Transverse colon (tissue), 4 donors: ENCODE measurements at regions not wholly inside any gene's neighbourhood (a gene's known extent, or its start where the extent isn't known, plus 50 kb on each side); places are given as distances from the start of the nearest gene placed in this dataset.

Experiments used
- DNase-seq: peaks from one replicate; pipeline ENCODE4 v3.0.0-alpha.2; 2019
- H3K27ac ChIP-seq, 4 donors: fragments of 200-600 bp; sonication (generic); 2 replicates each; pipeline ENCODE4 v1.5.1; 2016 to 2018; ENCODE audit warnings: inconsistent platforms in 4 of 4
- H3K27me3 ChIP-seq: fragments of 200-600 bp; sonication (generic); 2 replicates; pipeline ENCODE4 v1.5.1; 2017; ENCODE audit warnings: inconsistent platforms
- H3K36me3 ChIP-seq, 4 donors: fragments of 200-600 bp; sonication (generic); 2 replicates each; pipeline ENCODE4 v1.5.1; 2017 to 2019; ENCODE audit warnings: inconsistent platforms in 4 of 4
- H3K4me1 ChIP-seq, 4 donors: fragments of 200-600 bp; sonication (generic); 2 replicates each; pipeline ENCODE4 v1.5.1; 2017 to 2020; ENCODE audit warnings: inconsistent platforms in 4 of 4
- H3K4me3 ChIP-seq, 4 donors: fragments of 200-600 bp; sonication (generic); 1 replicate in 1 of 4; 2 replicates in 3 of 4; pipeline versions ENCODE4 v1.5.1 to v1.6.1; 2017 to 2019; ENCODE audit warnings: inconsistent platforms in 4 of 4
- H3K9me3 ChIP-seq, 2 donors: fragments of 200-600 bp; sonication (generic); 2 replicates each; pipeline ENCODE4 v1.5.1; 2017 to 2019; ENCODE audit warnings: inconsistent platforms in 2 of 2
- CTCF ChIP-seq, 5 experiments: fragments of 200-600 bp in 3 of 5; fragments of 450-650 bp in 2 of 5; sonication (generic) in 3 of 5; IDR thresholded peaks; 1 replicate in 2 of 5; 2 replicates in 3 of 5; pipeline ENCODE4 v1.5.1; 2016 to 2017; ENCODE audit warnings: antibody characterized with exemption in 5 of 5, inconsistent platforms in 3 of 5, mild to moderate bottlenecking in 2 of 5, moderate library complexity in 1 of 5
- EP300 ChIP-seq: sonication (generic); formaldehyde crosslinking; IDR thresholded peaks from one replicate; pipeline ENCODE4 v1.6.1; 2017; ENCODE audit warnings: antibody characterized with exemption, low read depth
- POLR2A ChIP-seq: fragments of 450-650 bp; IDR thresholded peaks from one replicate; pipeline ENCODE4 v1.6.1; 2016; ENCODE audit warnings: antibody characterized with exemption, mild to moderate bottlenecking, moderate library complexity
- POLR2AphosphoS5 ChIP-seq, 3 donors: sonication (generic); formaldehyde crosslinking; IDR thresholded peaks; one replicate each; pipeline ENCODE4 v1.6.1; 2016; ENCODE audit warnings: antibody characterized with exemption in 3 of 3
- WGBS, 2 donors: methylation state at CpG; one replicate each; pipeline ENCODE4 v1.1.5; 2018; ENCODE audit warnings: low coverage in 1 of 2; 5-methylcytosine and 5-hydroxymethylcytosine counted together
- in situ Hi-C, 4 donors: fragments of 200-750 bp; cut with MboI; loops; one replicate each; pipeline versions ENCODE4 v1.15.0 to v1.15.1; 2017; ENCODE audit warnings: low sequenced_read_pairs in 3 of 4, low pct_ligation_motif_present in 1 of 4, low pct_unique_long_range_greater_than_20kb in 1 of 4
- intact Hi-C: fragments of 100-400 bp; cut with DNase I; formaldehyde crosslinking; loops from one replicate; pipeline ENCODE4 v1.15.1; 2023; ENCODE audit warnings: low total_unique reads

GRCh38 chr18:64332835-64333234, 183.9 kb upstream of the LINC00305 start:
- no peak overlapping the region for H3K27ac ChIP-seq

GRCh38 chr18:64331419-64331818, 182.5 kb upstream of the LINC00305 start:
- intact Hi-C loops: no loop called here
- no peak overlapping the region for H3K4me3 ChIP-seq
- no peaks in the 10 kb centered on the region for H3K36me3 ChIP-seq
- TF ChIP-seq CTCF (IDR thresholded peaks at IDR 0.05): no peak
- TF ChIP-seq POLR2A: no peak
- no peak for TF ChIP-seq EP300
- no peak for TF ChIP-seq POLR2AphosphoS5 (IDR thresholded peaks at IDR 0.05)
- no peak for DNase-seq
- no peaks in the 10 kb centered on the region for H3K4me1 ChIP-seq
- no peak overlapping the region for H3K27ac ChIP-seq
- in situ Hi-C loops: no loop called here
- no peaks in the 10 kb centered on the region for H3K9me3 ChIP-seq
- WGBS, 2 donors: 80 to 88% methylated on average over 1 of the region's 1 CpG
- no peaks in the 10 kb centered on the region for H3K27me3 ChIP-seq

More at GRCh38 chr18:64332835-64333234, 183.9 kb upstream of the LINC00305 start:
- TF ChIP-seq POLR2AphosphoS5 (IDR thresholded peaks at IDR 0.05) (no peak), CTCF (IDR thresholded peaks at IDR 0.05) (no peak), EP300 (no peak), POLR2A (no peak)
- Histone ChIP-seq H3K4me1 (no peaks in the 10 kb centered on the region), H3K9me3 (no peaks in the 10 kb centered on the region), H3K27me3 (no peaks in the 10 kb centered on the region), H3K36me3 (no peaks in the 10 kb centered on the region), H3K4me3 (no peak overlapping the region)
- 61 to 65% methylated on average over 4 to 6 of the region's 6 CpGs for WGBS, 2 donors
- DNase-seq: no peak
- intact Hi-C loops: no loop called here
- in situ Hi-C loops: no loop called here

GRCh38 chr18:64330931-64331330, 182.0 kb upstream of the LINC00305 start:
- Histone ChIP-seq H3K27me3 (no peaks in the 10 kb centered on the region), H3K4me1 (no peaks in the 10 kb centered on the region), H3K4me3 (no peak overlapping the region), H3K36me3 (no peaks in the 10 kb centered on the region), H3K27ac (no peak overlapping the region), H3K9me3 (no peaks in the 10 kb centered on the region)
- TF ChIP-seq EP300 (no peak), POLR2A (no peak), CTCF (IDR thresholded peaks at IDR 0.05) (no peak), POLR2AphosphoS5 (IDR thresholded peaks at IDR 0.05) (no peak)
- DNase-seq: no peak
- WGBS, 2 donors: 25 to 55% methylated on average over 3 to 6 of the region's 6 CpGs
- intact Hi-C loops (no loop called here), in situ Hi-C loops (no loop called here)

GRCh38 chr18:64330161-64330560, 181.3 kb upstream of the LINC00305 start:
- Histone ChIP-seq H3K4me3 (no peak overlapping the region), H3K36me3 (no peaks in the 10 kb centered on the region), H3K27ac (no peak overlapping the region), H3K9me3 (no peaks in the 10 kb centered on the region), H3K27me3 (no peaks in the 10 kb centered on the region), H3K4me1 (no peaks in the 10 kb centered on the region)
- 74 to 79% methylated on average over 4 of the region's 4 CpGs for WGBS, 2 donors
- intact Hi-C loops: no loop called here
- in situ Hi-C loops: no loop called here
- TF ChIP-seq POLR2A: no peak
- no peak for TF ChIP-seq EP300
- TF ChIP-seq CTCF (IDR thresholded peaks at IDR 0.05): no peak
- TF ChIP-seq POLR2AphosphoS5 (IDR thresholded peaks at IDR 0.05): no peak
- no peak for DNase-seq
